ENCODE measurements at regions not wholly inside any gene's neighbourhood (a gene's known extent, or its start where the extent isn't known, plus 50 kb on each side); places are given as distances from the start of the nearest gene placed in this dataset.
"Not testable (repeated sequence)": the region's sequence is repeated elsewhere in the genome, so short reads cannot be mapped to it uniquely, and the experiment has no call there.

DNA sequence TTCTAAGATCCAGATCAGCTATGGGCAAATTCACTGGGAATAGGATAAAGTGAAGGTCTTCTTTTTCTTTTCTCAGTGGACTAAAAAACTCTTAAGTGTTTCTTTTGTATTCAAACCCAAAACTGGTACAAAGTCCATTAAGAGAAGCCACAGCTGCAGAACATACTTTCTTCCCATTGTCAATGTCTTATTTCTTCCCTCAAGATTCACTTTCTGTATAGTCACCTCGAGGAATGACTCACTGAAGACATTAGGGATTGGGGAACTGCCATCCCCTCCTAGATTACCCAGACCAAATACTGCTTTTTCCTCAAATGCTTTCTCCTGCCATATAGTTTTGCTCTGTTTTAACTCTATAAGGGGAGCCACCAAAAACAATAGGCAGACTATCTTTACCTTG is 117.4 kb upstream of the SYT13 start:
- DNase-seq: not testable (repeated sequence)

DNA sequence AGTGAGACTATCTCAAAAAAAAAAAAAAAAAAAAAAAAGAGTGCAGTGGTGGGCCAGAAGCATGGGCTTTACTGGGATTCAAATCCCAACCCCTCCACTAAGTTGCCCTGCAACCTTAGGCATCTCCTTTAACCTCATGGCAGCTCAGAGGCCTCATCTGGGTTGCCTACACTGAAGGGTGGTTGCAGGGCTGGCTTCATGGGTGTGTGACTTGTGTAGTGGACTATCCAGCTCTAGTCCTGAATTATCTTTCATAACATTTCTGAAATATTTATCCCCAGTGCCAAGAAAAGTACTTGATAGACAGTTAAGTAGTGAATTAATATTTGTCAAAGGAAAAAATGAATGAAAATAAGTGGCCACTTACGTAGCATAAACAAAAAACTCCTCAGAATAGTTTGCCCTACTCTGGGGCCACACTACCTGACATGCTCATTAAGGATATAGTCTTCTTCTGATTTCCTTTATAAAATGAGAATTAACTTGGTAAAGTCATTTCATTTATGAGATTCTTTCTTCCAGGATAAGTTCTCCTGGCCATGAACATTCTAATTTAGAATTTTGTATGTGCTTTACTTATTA is 116.0 kb upstream of the SYT13 start:
- no peak for DNase-seq

DNA sequence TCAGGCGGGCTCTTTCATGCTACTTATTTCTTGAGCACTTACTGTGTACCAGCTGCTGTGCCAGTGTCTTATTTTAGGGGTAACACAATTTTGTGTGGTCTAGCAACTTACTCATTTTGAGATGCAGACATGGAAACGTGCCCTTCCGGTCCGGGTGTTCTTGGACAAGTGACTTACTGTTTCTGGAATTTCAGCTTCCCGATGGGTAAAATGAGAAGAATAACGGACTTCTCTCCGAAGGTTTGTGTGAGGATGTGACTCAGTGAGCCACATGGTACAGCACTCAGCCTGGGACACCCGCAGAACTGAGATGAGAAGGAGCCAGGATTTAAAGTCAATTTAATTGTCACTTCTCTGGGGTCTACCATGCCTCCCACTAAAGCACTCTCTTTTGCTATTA is 114.5 kb upstream of the SYT13 start:
- no peak for DNase-seq

DNA sequence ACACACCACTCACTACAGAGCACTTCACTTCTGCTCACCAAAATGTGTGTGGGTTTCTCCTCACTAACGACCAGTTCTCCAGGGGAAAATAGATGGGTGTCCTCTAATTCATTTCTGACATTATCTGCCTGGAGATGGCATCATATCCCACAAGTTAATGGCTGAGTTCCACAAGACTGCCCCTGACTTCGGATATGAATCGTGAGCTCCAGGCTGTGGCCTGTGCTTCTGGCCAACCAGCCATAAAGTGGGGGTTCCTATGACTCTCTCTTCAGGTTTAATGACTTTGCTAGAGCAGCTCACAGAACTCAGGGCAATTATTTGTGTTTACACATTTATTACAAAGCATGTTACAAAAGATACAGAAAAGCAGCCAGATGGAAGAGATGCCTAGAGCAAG is 113.0 kb upstream of the SYT13 start:
- DNase-seq: no peak

DNA sequence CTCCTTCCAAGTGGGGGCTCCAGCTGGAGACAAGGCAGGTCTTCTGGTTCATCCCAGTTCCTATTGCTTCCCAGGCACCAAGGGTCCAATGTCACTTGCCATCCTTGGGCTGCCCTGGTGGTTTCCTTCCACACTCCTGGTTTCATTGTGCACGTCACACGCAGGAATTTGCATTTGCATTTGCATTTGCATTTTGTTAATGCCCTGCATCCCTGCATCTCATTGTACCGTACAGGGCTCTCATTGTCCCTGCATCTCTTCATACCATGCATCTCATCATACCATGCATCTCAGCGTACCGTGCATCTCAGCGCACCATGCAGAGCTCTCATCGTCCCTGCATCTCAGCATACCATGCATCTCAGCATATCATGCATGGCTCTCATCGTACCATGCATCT is 112.2 kb upstream of the SYT13 start:
- DNase-seq: no peak

DNA sequence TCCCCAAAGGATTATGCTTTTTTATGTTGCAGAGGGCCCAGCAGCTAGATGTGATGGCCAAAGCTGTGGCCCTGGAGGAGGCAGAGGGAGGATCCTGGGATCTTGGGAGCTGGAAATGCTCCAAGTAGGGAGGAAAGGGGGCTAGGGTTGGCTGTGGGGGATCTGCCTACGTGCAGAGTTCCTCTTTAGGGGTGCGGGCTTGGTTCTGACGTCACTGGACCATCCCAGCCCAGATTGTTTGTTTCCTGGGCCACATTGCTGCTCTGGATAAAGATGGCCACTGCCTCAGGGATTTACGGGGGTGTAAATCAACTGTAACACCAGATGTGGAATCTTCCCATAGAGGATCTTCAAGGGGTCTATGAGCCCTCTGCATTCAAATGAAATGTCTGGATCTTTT is 110.3 kb upstream of the SYT13 start:
- no peak for DNase-seq

DNA sequence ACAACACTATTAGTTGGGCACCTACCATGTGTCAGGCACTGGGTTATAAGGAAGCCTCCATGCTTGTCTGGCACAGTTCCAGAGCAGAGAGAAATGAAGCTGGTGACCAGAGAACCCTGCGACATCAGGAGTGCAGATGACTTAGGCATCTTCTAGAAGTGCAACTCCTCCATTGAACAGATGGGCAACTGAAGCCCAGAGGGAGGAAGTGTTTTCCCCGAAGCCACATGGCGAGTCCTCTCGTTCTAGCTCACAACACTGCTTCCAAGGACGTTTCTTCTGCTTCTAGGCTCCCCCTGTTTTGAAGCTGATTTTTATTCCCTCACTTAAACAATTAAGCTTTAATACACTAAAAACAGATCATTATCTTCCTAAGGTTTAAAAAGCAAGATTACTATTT is 109.8 kb upstream of the SYT13 start:
- no peak for DNase-seq

DNA sequence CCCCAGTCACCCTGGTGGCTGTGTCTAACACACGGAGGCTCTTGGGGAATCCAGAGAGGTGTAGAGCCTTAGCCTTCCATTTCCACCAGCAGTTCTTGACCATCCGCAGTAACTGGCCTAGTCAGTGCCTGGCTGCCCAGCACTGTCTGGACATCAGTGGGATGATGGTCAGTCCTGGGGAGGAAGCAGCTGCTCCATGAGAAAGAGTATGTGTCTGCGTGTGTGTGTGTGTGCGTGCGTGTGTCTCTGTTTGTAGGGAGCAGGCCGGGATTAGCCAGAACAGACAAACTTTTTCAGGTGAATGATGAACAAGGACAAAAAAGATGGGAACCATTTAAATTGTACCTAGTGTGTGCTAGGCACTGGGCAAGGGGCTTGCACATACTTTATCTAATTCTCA is 109.3 kb upstream of the SYT13 start:
- no peak for DNase-seq

DNA sequence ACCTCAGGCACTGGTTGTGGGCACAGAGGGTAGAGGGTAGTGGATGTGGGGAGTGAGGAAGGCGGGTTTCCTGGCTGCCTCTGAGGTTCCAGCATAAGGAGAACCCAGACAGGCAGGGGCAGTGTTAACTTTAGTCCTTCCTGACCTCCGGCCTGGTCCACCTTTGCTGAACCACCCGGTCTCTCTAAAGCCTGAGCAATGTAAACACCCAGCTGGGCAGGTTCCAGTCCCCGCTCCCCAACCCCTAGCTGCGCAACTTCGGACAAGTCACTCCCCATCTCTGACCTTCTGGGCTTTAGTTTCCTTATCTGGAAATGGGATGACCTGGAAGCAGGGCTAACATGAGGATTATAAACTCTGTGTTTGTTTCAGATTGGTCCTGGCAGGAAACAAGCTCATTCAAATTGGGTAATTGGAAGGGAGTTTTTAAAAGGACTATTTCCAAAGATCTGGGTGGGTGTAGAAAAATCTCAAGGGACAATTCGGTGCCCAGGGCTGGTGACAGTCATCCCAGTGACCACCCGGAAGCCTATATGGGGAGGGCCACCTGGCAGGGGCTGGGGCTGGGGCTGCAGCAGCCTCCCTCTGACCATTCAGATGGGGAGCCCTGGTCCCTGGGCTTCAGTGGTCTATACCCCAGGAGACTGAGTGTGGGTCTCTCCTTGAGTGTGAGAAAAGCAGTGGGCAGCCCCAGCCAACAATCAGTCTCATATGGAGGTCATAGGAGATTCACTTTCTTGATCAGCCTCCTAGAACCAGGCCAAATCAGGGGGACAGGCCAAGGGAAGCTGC is 108.3 kb upstream of the SYT13 start:
- no peak for DNase-seq

DNA sequence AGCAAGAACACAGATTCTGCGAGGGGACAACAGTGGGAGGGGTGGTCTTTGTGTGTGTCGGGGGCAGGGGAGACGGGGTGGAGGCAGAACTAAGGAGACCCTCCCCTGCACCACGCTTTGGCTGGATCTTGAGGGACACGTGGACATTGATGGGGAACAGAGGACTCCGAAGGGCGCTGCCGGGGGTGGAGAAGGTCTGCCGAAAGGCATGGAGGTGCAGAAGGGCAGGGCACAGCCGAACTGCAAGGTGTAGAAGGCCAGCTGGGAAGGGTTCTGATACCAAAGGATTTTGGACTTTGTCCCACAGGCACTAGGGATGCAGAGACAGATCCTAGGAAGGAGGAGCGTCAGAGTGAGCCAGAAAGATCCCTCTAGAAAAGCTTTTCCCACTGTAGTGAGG is 107.7 kb upstream of the SYT13 start:
- DNase-seq: no peak

DNA sequence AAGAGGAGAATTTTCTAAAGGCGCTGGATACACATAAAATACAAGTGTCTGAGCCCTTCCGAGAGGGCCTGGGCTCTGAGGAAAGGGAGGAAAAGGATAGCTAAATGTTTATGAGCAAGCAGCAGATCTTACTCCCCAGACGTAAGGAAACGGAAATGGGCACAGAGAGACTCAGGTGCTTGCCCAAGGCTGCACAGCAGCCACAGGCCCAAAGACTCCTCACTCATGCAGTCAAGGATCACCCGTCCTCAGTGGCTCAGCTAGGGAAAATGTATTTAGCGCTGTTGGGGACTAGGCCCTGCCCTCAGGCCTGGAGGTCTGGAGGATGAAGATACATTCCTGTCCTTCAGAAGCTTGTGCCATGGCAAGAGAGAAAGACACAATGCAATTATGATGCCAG is 107.2 kb upstream of the SYT13 start:
- DNase-seq: no peak

DNA sequence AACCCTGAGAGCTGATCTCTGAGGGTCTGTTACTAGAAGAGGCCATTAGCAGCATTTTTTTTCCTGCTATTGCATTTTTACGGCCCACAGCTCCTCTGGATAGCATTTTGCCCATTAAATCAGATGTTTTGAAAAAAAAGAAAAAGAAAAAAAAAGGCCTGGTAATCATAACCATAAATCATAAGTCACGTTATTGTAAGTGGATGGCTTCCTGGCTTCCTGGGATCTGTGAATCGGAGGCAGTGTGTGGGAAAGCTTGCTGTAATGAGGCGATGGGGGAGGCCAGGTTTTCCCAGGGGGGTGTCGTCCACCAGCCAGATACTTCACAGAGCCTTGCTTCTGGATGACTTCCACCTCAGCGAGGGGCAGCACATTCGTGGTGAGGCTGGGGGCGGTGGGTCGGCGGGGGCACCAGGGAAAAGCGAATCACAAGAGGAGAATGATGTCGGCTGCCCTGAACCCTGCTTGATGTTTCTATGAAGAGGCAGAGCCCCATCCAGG is 106.5 kb upstream of the SYT13 start:
- DNase-seq: no peak

DNA sequence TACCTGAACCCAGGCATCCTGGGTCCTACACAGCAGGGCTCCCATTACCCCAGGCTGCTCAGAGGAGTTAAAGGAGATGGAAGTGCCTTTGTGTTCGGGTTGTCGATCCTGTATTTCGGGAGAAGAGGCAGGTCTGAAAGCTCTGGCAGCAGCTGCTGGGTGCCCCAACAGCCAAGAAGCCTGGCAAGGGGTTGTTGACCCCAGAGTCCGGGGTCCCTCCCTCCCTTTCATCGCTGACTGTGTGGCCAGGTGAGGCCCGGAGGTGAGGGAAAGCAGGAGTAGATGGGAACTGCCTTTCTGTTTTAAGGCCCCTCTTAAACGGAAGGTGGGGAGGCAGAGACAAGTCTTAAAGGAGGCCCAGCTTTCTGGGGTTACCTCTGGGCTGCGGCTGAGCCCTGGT is 106.0 kb upstream of the SYT13 start:
- no peak for DNase-seq

DNA sequence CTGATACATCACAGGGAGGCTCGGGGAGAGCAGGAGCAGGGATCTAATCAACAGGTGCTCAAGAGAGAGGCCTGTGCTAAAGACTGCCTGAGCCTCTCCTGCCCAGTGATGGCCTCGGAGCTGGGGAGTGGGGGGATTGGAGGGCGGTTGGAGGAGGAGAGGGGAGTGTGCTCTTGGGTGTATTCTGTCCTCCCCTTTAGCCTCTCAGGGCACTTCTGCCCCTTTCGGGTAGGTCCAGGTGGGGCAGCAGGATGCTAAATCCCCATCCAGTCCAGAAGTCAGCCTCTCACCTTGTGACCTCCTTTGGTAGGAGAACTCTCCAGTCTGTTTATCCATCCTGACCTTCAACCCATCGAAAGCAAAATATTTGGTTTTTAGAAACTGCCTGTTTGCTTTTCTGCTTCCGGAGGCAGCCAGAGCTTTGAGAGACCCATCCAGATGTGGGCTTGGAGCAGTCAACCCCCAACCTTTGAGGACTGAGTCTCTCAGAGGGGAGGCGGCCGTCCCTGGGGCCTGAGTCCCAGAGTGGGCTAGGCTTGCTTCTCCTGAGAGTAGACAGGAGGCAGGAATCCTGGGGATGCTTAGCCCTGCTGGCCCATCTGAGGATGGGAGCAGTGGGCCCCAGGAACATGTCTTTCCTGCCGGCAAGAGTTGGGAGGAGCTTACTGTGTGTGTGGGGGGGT is 105.2 kb upstream of the SYT13 start:
- DNase-seq: no peak

DNA sequence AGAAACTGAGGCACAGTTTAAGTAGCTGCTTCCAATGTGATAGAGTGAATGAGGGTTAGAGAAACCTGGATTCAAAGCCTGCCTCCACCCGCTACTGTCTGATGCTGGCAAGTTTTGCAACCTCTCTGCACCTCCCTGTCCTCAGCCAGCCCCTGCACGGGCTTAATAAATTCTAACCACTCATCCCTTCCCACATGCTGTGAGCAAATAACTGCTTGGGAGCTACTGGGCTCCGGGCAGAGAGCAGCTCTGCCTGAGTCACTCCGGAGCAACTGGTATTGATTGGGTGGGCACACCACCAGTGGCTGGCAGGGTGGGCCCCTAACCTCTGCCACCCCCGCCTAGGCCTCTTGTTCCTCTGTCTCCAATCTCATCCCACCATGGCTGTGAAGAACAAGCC is 104.3 kb upstream of the SYT13 start:
- DNase-seq: no peak

DNA sequence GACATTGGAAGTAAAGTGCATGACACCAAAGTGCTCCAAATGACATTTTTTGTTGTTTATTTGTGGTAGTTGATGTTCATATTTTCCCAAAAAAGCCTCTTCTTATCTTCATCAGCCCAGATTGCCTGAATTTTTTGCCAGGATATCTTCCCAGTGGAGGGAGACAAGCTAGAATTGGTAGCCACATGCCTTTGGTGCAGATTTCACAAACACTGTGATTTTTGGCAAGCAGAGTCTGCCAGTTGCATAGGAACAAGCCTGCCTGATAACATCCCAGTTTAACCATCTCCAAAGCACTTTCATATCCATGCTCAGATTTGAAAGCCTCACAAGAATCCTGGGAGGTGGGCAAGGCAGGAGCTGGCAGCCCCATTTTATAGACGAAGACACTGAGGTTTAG is 102.3 kb upstream of the SYT13 start:
- DNase-seq: no peak

DNA sequence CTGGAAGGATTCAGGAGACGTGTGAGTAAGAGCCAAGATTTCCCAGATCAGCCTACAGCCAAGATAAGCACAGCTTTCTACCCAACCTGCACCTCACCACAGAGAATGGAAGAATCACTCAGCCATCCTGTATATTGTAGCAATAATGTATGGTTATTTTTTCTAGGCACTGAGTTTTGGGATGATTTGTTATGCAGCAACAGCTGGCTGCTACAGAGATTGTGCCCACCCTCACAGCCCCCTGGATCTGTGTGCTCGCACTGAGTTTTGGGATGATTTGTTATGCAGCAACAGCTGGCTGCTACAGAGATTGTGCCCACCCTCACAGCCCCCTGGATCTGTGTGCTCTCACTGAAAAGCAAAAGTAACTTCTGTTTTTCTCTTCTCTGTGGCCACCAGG is 101.7 kb upstream of the SYT13 start:
- not testable (repeated sequence) for DNase-seq

DNA sequence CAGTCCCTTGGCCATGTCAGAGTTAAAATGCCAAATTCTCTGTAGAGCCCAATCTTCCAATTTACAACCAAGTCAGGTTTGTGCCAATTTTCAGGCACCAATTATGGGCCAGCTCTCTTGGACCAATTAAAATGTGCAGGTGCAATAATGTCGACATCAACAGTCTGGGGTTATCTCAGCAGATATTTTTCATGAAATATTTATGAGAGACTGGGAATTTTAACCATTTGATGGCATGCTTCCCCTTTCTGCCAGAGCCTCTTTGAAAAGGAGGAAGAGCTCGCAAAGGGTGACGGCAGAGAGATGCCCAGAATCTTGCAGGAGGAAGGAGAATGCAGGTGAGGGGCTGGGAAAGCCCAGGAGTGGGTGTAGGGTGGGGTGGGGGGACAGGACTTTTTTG is 100.8 kb upstream of the SYT13 start:
- no peak for DNase-seq

DNA sequence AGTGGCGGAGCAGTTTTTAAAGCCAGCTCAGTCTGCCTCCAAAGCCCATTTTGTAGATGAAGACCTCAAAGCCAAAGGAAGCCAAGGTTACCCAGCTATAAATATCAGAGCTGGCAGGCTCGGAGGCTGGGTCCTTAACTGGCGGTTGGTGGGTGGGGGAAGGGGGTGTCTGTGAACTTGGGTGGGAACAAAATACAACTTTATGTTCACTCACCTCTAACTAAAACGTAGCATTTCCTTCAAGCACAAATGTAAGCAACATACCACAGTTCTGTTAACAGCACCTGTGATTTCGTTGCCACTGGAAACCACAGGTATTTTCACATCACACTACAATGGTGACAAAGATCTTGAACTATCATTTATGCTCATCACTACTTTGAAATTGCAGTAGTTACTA is 99.7 kb upstream of the SYT13 start:
- DNase-seq: no peak

DNA sequence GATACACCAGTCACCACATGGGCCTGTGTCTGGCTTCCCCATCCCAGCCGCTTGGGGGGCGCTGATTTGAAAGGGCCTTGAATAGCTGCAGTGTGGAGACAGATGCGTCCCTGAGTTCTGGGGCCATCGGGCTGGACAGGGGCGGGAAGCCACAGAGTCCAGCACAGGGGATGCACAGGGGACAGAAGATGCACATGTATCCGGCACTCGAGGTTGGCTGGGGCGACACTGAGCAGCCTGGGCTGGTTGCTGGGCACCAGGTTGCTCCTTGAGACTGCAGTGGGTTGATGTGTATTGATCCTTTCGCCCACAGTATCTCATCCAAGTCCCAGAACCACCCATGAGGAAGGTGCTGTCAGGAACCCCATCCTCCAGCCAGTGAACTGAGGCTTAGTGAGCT is 99.3 kb upstream of the SYT13 start:
- no peak for DNase-seq

DNA sequence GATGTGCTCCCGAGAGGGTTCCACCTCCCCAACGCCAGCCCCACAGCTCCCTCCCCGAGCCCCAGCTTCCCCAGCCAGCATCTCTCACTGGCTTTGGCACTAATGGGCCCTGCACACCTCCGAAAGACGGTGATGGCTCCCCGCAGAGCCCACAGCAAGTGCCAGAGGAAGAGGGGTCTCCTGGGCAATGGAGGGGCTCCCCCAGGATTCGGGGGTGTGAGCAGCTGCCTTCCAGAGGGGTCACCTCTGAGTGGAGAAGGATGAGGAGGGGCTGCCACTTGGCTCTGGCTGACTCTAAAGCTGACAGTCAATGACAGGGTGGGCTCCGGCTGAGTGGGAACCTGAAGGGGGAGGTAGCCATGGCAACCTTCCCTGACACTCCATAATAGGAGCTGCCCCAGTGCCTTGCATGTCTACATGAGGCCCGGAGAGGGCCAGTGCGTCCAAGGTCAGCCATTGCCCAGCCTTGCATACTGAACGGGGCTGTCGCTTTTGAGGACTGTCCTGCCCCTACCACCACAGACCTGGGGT is 98.6 kb upstream of the SYT13 start:
- DNase-seq: no peak

DNA sequence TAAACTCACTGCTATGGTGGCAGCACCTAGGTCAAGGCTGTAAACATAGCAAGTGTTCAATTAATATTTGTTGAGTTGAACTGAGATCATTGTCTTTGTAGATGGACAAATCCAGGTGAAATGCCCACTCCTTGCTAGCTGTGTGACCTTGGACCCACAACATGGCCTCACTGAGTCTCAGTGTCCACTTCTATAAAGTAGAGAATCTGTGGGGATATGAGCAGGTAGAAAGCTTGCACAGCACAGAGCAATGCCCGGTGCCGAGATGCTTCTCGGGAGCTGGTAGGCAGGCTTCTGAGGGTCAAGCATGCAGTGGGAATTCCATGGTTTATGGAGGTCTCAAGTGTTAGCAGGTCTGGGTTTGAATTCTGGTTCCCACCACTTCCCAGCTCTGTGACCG is 97.9 kb upstream of the SYT13 start:
- DNase-seq: no peak

DNA sequence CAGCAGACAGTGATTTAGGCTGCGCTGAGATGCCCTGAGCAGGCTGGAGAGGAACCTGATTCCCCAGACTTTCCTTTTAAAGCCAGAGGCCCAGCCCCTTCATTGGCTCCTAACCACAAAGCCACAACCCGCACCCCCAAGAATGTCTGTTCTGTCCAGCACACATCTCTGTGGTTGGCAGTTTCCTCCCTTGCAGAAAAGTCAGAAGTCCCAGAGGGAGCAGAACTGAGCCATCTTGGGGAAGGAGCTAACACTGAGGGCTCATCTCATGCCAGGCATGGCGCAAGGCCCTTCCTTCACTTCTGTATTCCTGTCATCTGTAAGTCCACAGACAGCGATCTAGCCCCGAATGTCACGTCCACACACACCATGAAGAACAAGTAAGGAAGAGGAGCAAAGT is 97.1 kb upstream of the SYT13 start:
- peak; percentile 29 for DNase-seq
